Epithelial cell of esophagus (primary cell): ENCODE measurements at regions not wholly inside any gene's neighbourhood (a gene's known extent, or its start where the extent isn't known, plus 50 kb on each side); places are given as distances from the start of the nearest gene placed in this dataset.
"Not testable (repeated sequence)": the region's sequence is repeated elsewhere in the genome, so short reads cannot be mapped to it uniquely, and the experiment has no call there.

ENCODE experiments used
- DNase-seq: peaks from one replicate; pipeline ENCODE4 v3.0.0; 2010; ENCODE audit warnings: low read depth
- H3K4me3 ChIP-seq: 2 replicates; pipeline ENCODE4 v1.5.1; 2011; ENCODE audit warnings: mild to moderate bottlenecking, low read length, control low read depth
- TF ChIP-seq, protein P1 (sequence below): IDR thresholded peaks from 2 replicates; pipeline ENCODE4 v1.5.1; 2011; ENCODE audit warnings: low read depth, mild to moderate bottlenecking, low read length, control low read depth, inconsistent platforms; ENCODE audit not compliant: insufficient read depth; ENCODE audit errors: missing control alignments

DNA sequence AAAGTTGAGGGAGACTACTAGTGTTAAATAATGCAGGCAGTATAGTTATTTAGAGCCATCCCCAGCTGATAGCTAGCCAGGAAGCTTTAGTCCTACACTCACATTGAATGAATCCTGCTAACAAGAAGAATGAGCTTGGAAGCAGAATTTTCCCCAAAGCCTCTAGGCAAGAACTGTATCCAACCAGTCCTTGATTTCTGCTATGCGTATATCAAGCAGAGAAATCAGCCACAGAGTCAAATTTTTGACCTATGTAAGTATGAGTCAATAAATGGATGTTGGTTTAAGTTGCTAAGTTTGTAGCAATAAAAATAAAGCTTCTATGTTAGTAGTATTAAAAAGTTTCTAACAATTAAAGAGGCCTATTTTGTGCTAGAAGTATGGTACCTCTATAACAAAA is 672.1 kb upstream of the CHD1 start:
- DNase-seq = no peak
- TF ChIP-seq, protein P1, sequence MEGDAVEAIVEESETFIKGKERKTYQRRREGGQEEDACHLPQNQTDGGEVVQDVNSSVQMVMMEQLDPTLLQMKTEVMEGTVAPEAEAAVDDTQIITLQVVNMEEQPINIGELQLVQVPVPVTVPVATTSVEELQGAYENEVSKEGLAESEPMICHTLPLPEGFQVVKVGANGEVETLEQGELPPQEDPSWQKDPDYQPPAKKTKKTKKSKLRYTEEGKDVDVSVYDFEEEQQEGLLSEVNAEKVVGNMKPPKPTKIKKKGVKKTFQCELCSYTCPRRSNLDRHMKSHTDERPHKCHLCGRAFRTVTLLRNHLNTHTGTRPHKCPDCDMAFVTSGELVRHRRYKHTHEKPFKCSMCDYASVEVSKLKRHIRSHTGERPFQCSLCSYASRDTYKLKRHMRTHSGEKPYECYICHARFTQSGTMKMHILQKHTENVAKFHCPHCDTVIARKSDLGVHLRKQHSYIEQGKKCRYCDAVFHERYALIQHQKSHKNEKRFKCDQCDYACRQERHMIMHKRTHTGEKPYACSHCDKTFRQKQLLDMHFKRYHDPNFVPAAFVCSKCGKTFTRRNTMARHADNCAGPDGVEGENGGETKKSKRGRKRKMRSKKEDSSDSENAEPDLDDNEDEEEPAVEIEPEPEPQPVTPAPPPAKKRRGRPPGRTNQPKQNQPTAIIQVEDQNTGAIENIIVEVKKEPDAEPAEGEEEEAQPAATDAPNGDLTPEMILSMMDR = no peak
- H3K4me3 ChIP-seq = no peak overlapping the region

GRCh38 chr5:99590806-99591205 is 662.0 kb upstream of the CHD1 start:
- H3K4me3 ChIP-seq = no peak overlapping the region
- TF ChIP-seq, protein P1 = no peak
- no peak for DNase-seq

- no peak for DNase-seq
- TF ChIP-seq, protein P1 = no peak
- no peak overlapping the region for H3K4me3 ChIP-seq
These were observed 660.6 kb upstream of the CHD1 start for GRCh38 chr5:99589424-99589823.

- TF ChIP-seq, protein P1 = no peak
- H3K4me3 ChIP-seq = no peak overlapping the region
- no peak for DNase-seq
These were observed 659.2 kb upstream of the CHD1 start for GRCh38 chr5:99587983-99588382.

DNA sequence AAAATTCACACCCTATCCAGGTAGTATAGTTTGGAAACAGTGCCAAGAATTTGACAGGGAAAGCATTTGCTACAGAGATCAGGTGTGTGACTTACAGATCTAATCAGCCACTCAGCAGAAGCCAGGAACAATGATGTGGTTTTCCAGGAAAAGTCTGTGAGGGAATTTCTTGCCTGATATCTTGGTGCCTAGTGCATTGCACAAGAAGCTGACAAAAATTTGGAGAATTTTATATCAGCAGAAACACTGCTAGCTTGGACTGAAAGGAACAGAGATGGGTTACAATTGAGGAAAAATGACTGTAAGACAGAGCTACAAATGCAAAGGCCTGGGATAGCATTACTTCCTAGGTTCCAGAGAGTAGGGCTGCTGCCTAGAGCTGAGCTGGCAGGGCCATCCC is 658.1 kb upstream of the CHD1 start:
- DNase-seq = no peak
- TF ChIP-seq, protein P1 = no peak
- no peak overlapping the region for H3K4me3 ChIP-seq

DNA sequence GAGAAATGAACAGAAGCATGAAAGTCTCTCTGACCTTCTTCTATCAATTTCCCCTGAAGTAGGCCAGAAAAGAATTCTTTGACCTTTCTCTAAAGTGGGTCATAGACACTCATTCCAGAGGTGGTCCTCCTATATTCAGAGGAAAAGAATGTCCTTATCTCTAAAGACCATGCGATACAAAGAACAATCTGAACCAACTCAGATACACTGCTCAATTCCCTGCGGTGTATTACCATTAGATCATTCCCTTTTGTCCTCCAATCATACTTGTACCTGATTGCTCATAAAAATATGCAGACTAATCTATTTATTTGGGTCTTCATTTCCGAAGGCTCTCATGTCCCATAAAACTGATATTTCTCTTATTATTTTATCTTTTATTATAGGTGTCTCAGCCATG is 652.4 kb upstream of the CHD1 start:
- H3K4me3 ChIP-seq, DNase-seq: not testable (repeated sequence)

DNA sequence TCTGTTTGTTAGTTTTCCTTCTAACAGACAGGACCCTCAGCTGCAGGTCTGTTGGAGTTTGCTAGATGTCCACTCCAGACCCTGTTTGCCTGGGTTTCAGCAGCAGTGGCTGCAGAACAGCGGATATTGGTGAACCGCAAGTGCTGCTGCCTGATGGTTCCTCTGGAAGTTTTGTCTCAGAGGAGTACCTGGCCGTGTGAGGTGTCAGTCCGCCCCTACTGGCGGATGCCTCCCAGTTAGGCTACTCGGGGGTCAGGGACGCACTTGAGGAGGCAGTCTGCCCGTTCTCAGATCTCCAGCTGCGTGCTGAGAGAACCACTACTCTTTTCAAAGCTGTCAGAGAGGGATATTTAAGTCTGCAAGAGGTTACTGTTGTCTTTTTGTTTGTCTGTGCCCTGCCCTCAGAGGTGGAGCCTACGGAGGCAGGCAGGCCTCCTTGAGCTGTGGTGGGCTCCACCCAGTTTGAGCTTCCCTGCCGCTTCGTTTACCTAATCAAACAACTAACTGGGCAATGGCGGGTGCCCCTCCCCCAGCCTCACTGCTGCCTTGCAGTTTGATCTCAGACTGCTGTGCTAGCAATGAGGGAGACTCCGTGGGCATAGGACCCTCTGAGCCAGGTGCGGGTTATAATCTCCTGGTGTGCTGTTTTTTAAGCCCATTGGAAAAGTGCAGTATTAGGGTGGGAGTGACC is 634.3 kb upstream of the CHD1 start:
- not testable (repeated sequence) for H3K4me3 ChIP-seq, DNase-seq

DNA sequence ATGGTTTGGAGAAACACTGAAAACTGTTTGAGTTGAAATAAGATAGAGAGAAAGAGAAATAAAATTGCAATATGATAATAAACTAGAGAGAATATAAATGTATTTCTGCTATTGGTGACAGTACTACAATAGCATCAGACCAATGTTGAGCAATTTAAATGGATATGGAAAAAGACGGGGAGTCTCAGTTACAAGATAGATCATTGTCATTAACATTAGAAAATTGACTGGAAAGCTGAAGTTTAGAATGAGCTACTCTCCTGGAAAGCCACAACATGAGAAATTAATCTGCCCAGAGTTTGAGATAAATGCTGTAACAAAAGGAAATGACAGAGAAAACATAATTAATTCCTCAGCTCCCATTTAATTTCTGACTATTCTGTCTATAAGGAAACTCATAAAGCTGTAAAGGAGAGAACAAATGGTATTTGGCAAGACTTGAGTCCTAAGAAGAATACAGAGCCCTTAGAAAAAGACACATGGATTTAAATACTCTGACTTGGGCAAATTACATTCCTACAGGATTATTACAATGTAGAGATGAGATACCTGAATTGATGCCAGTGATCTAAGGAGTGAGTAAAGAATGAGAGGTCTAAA is 624.5 kb upstream of the CHD1 start:
- no peak overlapping the region for H3K4me3 ChIP-seq
- TF ChIP-seq, protein P1 = no peak
- no peak for DNase-seq
